ENCODE measurements at regions not wholly inside any gene's neighbourhood (a gene's known extent, or its start where the extent isn't known, plus 50 kb on each side); places are given as distances from the start of the nearest gene placed in this dataset.

DNA sequence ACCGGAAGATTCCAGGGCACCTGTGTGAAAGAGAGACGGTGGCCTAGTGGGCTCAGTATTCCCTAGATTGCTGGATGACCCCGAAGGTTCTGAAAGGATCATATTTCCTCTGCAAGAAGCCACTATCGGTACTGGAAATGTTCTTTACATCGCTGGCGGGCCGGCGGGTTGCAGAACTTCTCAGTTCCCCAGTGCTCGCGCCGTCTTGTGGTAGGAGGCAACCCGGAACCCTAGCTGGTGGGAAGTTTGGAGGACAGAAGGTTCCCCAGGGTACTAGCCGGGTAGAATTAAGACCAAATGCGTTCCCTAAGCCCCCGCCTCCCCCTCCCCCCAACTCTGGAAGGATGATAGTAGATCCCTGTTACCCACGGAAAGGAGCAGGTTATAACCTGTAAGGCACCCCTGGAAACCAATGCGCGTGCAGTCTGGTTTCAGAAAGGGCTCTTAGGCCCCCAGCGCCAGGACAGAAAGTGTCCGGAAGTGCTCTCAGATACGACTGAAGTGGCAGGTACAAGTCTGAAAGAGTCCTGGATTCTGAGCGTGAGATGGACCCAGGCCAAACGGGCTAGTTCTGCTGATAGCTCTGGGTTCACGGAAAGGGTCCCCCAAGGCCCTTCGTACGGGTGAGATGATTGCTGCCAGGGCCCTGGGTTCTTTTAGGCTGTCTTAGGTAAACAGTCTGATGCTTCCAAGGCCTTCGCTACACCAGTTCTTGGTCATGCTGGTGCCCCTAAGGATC is 61.7 kb upstream of the DCAF8L1 start:
- no peak overlapping the region for H2BK12ac ChIP-seq (ENCODE audit: low read length)
- no peak overlapping the region for H3K9ac ChIP-seq (ENCODE audit: low read depth, low read length, poor library complexity)
- no peak overlapping the region for H4K91ac ChIP-seq (ENCODE audit: low read depth, low read length, poor library complexity)
- H2BK120ac ChIP-seq (ENCODE audit: low read depth, low read length): no peak overlapping the region
- WGBS, 2 donors (ENCODE audit: extremely low coverage in 2 of 2, insufficient read length in 2 of 2, insufficient replicate concordance in 1 of 2): no CpG with 5 or more reads among the region's 27 CpGs
- no peak overlapping the region for H4K8ac ChIP-seq (ENCODE audit: low read depth, low read length)
- H3K4me2 ChIP-seq (ENCODE audit: insufficient read depth, low read length, poor library complexity, severe bottlenecking): no peak overlapping the region
- no peak overlapping the region for H3K23ac ChIP-seq (ENCODE audit: low read depth, low read length, poor library complexity)
- no peak for DNase-seq (ENCODE audit: low spot score)
- H3K27ac ChIP-seq (replicated peaks; ENCODE audit: low read length): no peak overlapping the region
- H2AFZ ChIP-seq (ENCODE audit: low read length): no peak overlapping the region
- no peak overlapping the region for H2BK5ac ChIP-seq (ENCODE audit: low read length)
- H3K9me3 ChIP-seq (replicated peaks in 1 of 2; ENCODE audit: control insufficient read depth in 2 of 2, insufficient read depth in 1 of 2, low read depth in 1 of 2, low read length in 2 of 2): no peaks in the 10 kb centered on the region
- H3K79me1 ChIP-seq (ENCODE audit: low read depth, low read length): no peaks in the 10 kb centered on the region
- no peaks in the 10 kb centered on the region for H3K4me1 ChIP-seq (ENCODE audit: control insufficient read depth in 2 of 2, insufficient read depth in 1 of 2, low read depth in 1 of 2, low read length in 2 of 2)
- no peaks in the 10 kb centered on the region for H3K36me3 ChIP-seq (replicated peaks in 1 of 2; ENCODE audit: control insufficient read depth in 2 of 2, insufficient read depth in 2 of 2, low read length in 2 of 2)
- no peak overlapping the region for H3K18ac ChIP-seq (ENCODE audit: low read length)
- no peaks in the 10 kb centered on the region for H3K27me3 ChIP-seq (ENCODE audit: control insufficient read depth in 3 of 3, insufficient read depth in 3 of 3, low read depth in 1 of 3, low read length in 3 of 3)
- no peak overlapping the region for H3K4me3 ChIP-seq (ENCODE audit: low read length in 2 of 2)
- no peak overlapping the region for H2AK5ac ChIP-seq (ENCODE audit: low read depth, low read length)
- no peak overlapping the region for H3K14ac ChIP-seq (ENCODE audit: low read length)
- no peak overlapping the region for H2BK15ac ChIP-seq (ENCODE audit: low read length)
- H3K4ac ChIP-seq (ENCODE audit: low read length): no peak overlapping the region

DNA sequence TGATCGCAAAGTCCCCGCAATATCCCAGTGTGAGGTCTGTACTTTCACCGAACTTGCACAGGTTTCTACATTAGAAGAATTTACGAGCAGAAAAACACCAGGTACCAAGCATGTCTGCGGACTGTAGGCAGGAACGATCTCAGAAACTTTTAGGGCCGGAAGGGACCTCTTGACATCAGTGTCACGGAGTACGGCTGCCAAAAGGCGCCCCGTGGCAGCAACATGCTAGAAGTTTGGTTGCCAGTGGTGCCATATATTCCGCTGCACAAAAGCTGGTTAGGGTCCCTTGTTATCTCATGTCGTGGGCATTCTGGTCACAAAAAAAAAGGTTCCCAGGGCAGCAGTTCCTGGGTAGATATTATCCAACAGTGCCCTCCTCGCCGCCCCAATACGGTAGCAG is 61.0 kb upstream of the DCAF8L1 start:
- no peak overlapping the region for H2BK120ac ChIP-seq (ENCODE audit: low read depth, low read length)
- H3K36me3 ChIP-seq (replicated peaks in 1 of 2; ENCODE audit: control insufficient read depth in 2 of 2, insufficient read depth in 2 of 2, low read length in 2 of 2): no peaks in the 10 kb centered on the region
- no peak overlapping the region for H2AFZ ChIP-seq (ENCODE audit: low read length)
- H2AK5ac ChIP-seq (ENCODE audit: low read depth, low read length): no peak overlapping the region
- no peak overlapping the region for H3K4me3 ChIP-seq (ENCODE audit: low read length in 2 of 2)
- no peak overlapping the region for H2BK12ac ChIP-seq (ENCODE audit: low read length)
- no peak overlapping the region for H2BK15ac ChIP-seq (ENCODE audit: low read length)
- no peak overlapping the region for H3K14ac ChIP-seq (ENCODE audit: low read length)
- no peak overlapping the region for H3K4ac ChIP-seq (ENCODE audit: low read length)
- DNase-seq (ENCODE audit: low spot score): no peak
- H3K9ac ChIP-seq (ENCODE audit: low read depth, low read length, poor library complexity): no peak overlapping the region
- no peak overlapping the region for H2BK5ac ChIP-seq (ENCODE audit: low read length)
- H3K27ac ChIP-seq (replicated peaks; ENCODE audit: low read length): no peak overlapping the region
- no peak overlapping the region for H3K4me2 ChIP-seq (ENCODE audit: insufficient read depth, low read length, poor library complexity, severe bottlenecking)
- H3K27me3 ChIP-seq (ENCODE audit: control insufficient read depth in 3 of 3, insufficient read depth in 3 of 3, low read depth in 1 of 3, low read length in 3 of 3): no peaks in the 10 kb centered on the region
- H4K91ac ChIP-seq (ENCODE audit: low read depth, low read length, poor library complexity): no peak overlapping the region
- H3K4me1 ChIP-seq (ENCODE audit: control insufficient read depth in 2 of 2, insufficient read depth in 1 of 2, low read depth in 1 of 2, low read length in 2 of 2): no peaks in the 10 kb centered on the region
- H4K8ac ChIP-seq (ENCODE audit: low read depth, low read length): no peak overlapping the region
- no peaks in the 10 kb centered on the region for H3K9me3 ChIP-seq (replicated peaks in 1 of 2; ENCODE audit: control insufficient read depth in 2 of 2, insufficient read depth in 1 of 2, low read depth in 1 of 2, low read length in 2 of 2)
- H3K23ac ChIP-seq (ENCODE audit: low read depth, low read length, poor library complexity): no peak overlapping the region
- no CpG with 5 or more reads among the region's 16 CpGs for WGBS, 2 donors (ENCODE audit: extremely low coverage in 2 of 2, insufficient read length in 2 of 2, insufficient replicate concordance in 1 of 2)
- no peak overlapping the region for H3K18ac ChIP-seq (ENCODE audit: low read length)
- no peaks in the 10 kb centered on the region for H3K79me1 ChIP-seq (ENCODE audit: low read depth, low read length)

DNA sequence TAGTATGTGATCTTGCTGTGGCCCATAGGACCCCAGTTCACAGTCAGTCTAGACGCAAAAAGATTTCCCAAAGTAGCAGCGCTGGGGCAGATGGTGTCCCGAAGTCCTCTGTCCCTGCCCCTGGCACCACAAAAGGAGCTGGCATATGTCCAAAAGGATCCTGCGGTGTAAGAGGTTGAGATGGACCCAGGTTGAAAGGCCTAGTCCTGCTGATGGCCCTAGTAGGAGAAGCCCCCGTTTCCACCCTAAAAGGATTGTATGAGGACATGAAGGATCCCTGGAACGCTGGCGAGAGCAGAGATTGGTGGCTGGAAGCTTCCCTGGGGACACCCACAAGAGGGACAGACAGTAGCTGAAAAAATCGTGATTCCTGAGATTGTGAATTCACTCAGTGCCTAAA is 58.0 kb upstream of the DCAF8L1 start:
- H3K4me3 ChIP-seq (ENCODE audit: low read length in 2 of 2): no peak overlapping the region
- no peak overlapping the region for H3K4me2 ChIP-seq (ENCODE audit: insufficient read depth, low read length, poor library complexity, severe bottlenecking)
- H4K8ac ChIP-seq (ENCODE audit: low read depth, low read length): no peak overlapping the region
- DNase-seq (ENCODE audit: low spot score): no peak
- no peak overlapping the region for H2BK15ac ChIP-seq (ENCODE audit: low read length)
- H2BK5ac ChIP-seq (ENCODE audit: low read length): no peak overlapping the region
- no peak overlapping the region for H3K9ac ChIP-seq (ENCODE audit: low read depth, low read length, poor library complexity)
- no peak overlapping the region for H4K91ac ChIP-seq (ENCODE audit: low read depth, low read length, poor library complexity)
- H2AFZ ChIP-seq (ENCODE audit: low read length): no peak overlapping the region
- no peak overlapping the region for H2AK5ac ChIP-seq (ENCODE audit: low read depth, low read length)
- H3K27ac ChIP-seq (replicated peaks; ENCODE audit: low read length): no peak overlapping the region
- WGBS, 2 donors (ENCODE audit: extremely low coverage in 2 of 2, insufficient read length in 2 of 2, insufficient replicate concordance in 1 of 2): no CpG with 5 or more reads among the region's 8 CpGs
- H3K4ac ChIP-seq (ENCODE audit: low read length): no peak overlapping the region
- H3K23ac ChIP-seq (ENCODE audit: low read depth, low read length, poor library complexity): no peak overlapping the region
- no peaks in the 10 kb centered on the region for H3K9me3 ChIP-seq (replicated peaks in 1 of 2; ENCODE audit: control insufficient read depth in 2 of 2, insufficient read depth in 1 of 2, low read depth in 1 of 2, low read length in 2 of 2)
- H3K36me3 ChIP-seq (replicated peaks in 1 of 2; ENCODE audit: control insufficient read depth in 2 of 2, insufficient read depth in 2 of 2, low read length in 2 of 2): no peaks in the 10 kb centered on the region
- H3K14ac ChIP-seq (ENCODE audit: low read length): no peak overlapping the region
- no peak overlapping the region for H2BK120ac ChIP-seq (ENCODE audit: low read depth, low read length)
- H3K18ac ChIP-seq (ENCODE audit: low read length): no peak overlapping the region
- H3K79me1 ChIP-seq (ENCODE audit: low read depth, low read length): no peaks in the 10 kb centered on the region
- H3K27me3 ChIP-seq (ENCODE audit: control insufficient read depth in 3 of 3, insufficient read depth in 3 of 3, low read depth in 1 of 3, low read length in 3 of 3): no peaks in the 10 kb centered on the region
- H3K4me1 ChIP-seq (ENCODE audit: control insufficient read depth in 2 of 2, insufficient read depth in 1 of 2, low read depth in 1 of 2, low read length in 2 of 2): no peaks in the 10 kb centered on the region
- H2BK12ac ChIP-seq (ENCODE audit: low read length): no peak overlapping the region
